ENCODE measurements at regions not wholly inside any gene's neighbourhood (a gene's known extent, or its start where the extent isn't known, plus 50 kb on each side); places are given as distances from the start of the nearest gene placed in this dataset.

GRCh38 chr6:169934699-169935347, 183.4 kb downstream of the ERMARD start:
- no peak for ATAC-seq (ENCODE audit: poor library complexity)
- intact Hi-C loops (cut with DNase I), result no loop called here

GRCh38 chr6:169933839-169934698, 182.6 kb downstream of the ERMARD start:
- DNase-seq, result peak; percentile 81
- intact Hi-C loops (cut with DNase I), result no loop called here
- ATAC-seq (ENCODE audit: poor library complexity), result peak; percentile 74

More at GRCh38 chr6:169934699-169935347, 183.4 kb downstream of the ERMARD start:
- no peak for DNase-seq

- intact Hi-C loops (cut with DNase I), result no loop called here
- DNase-seq, result no peak
- ATAC-seq (ENCODE audit: poor library complexity), result no peak
Measured at GRCh38 chr6:169933251-169933821, 181.9 kb downstream of the ERMARD start.

- ATAC-seq (ENCODE audit: poor library complexity) (no peak), DNase-seq (no peak)
- intact Hi-C loops (cut with DNase I), result no loop called here
Measured at GRCh38 chr6:169932491-169932890, 181.1 kb downstream of the ERMARD start.

- intact Hi-C loops (cut with DNase I), result no loop called here
- DNase-seq (no peak), ATAC-seq (ENCODE audit: poor library complexity) (no peak)
Measured at GRCh38 chr6:169931261-169931660, 179.8 kb downstream of the ERMARD start.

GRCh38 chr6:169930799-169931198, 179.4 kb downstream of the ERMARD start:
- DNase-seq, result no peak
- no peak for ATAC-seq (ENCODE audit: poor library complexity)
- intact Hi-C loops (cut with DNase I), result no loop called here

- intact Hi-C loops (cut with DNase I), result no loop called here
- no peak for DNase-seq
- ATAC-seq (ENCODE audit: poor library complexity), result no peak
Measured at GRCh38 chr6:169927711-169928110, 176.3 kb downstream of the ERMARD start.

GRCh38 chr6:169926617-169927417, 175.4 kb downstream of the ERMARD start:
- intact Hi-C loops (cut with DNase I), result no loop called here

GRCh38 chr6:169923468-169924464, 172.3 kb downstream of the ERMARD start:
- DNase-seq (no peak), ATAC-seq (ENCODE audit: poor library complexity) (no peak)
- intact Hi-C loops (cut with DNase I), result no loop called here

More at GRCh38 chr6:169926617-169927417, 175.4 kb downstream of the ERMARD start:
- DNase-seq (no peak), ATAC-seq (ENCODE audit: poor library complexity) (no peak)

- intact Hi-C loops (cut with DNase I), result no loop called here
- DNase-seq (no peak), ATAC-seq (ENCODE audit: poor library complexity) (no peak)
Measured at GRCh38 chr6:169921853-169922824, 170.7 kb downstream of the ERMARD start.

- intact Hi-C loops (cut with DNase I), result no loop called here
- DNase-seq (no peak), ATAC-seq (ENCODE audit: poor library complexity) (no peak)
Measured at GRCh38 chr6:169921217-169921616, 169.8 kb downstream of the ERMARD start.

- ATAC-seq (ENCODE audit: poor library complexity), result no peak
- intact Hi-C loops (cut with DNase I), result no loop called here
- DNase-seq, result no peak
Measured at GRCh38 chr6:169920359-169921020, 169.1 kb downstream of the ERMARD start.

GRCh38 chr6:169918954-169919549, 167.6 kb downstream of the ERMARD start:
- intact Hi-C loops (cut with DNase I), result no loop called here
- DNase-seq, result no peak
- ATAC-seq (ENCODE audit: poor library complexity), result no peak

GRCh38 chr6:169918239-169918953, 167.0 kb downstream of the ERMARD start:
- intact Hi-C loops (cut with DNase I), result no loop called here
- ATAC-seq (ENCODE audit: poor library complexity), result no peak

GRCh38 chr6:169917153-169917552, 165.7 kb downstream of the ERMARD start:
- intact Hi-C loops (cut with DNase I), result no loop called here
- no peak for ATAC-seq (ENCODE audit: poor library complexity)
- DNase-seq, result no peak

More at GRCh38 chr6:169918239-169918953, 167.0 kb downstream of the ERMARD start:
- DNase-seq, result no peak
